NB4 (cell line): ENCODE measurements at regions not wholly inside any gene's neighbourhood (a gene's known extent, or its start where the extent isn't known, plus 50 kb on each side); places are given as distances from the start of the nearest gene placed in this dataset.

ENCODE experiments used
- DNase-seq: peaks from one replicate; pipeline ENCODE4 v3.0.0; 2010; ENCODE audit warnings: low read depth
- H3K4me3 ChIP-seq: one replicate; pipeline ENCODE4 v1.5.1; 2011; ENCODE audit warnings: mild to moderate bottlenecking, low read depth, low read length, moderate library complexity
- CTCF ChIP-seq: IDR thresholded peaks from one replicate; pipeline ENCODE4 v1.5.1; 2012; ENCODE audit warnings: low read depth, low read length
- MAX ChIP-seq: IDR thresholded peaks from 2 replicates; pipeline ENCODE4 v1.6.1; 2011; ENCODE audit warnings: low read depth, low read length
- MYC ChIP-seq: IDR thresholded peaks from 2 replicates; pipeline ENCODE4 v1.6.1; 2011; ENCODE audit warnings: low read depth, low read length
- POLR2A ChIP-seq: IDR thresholded peaks from 2 replicates; pipeline ENCODE4 v1.6.1; 2011; ENCODE audit warnings: mild to moderate bottlenecking; ENCODE audit not compliant: insufficient read length; ENCODE audit errors: extremely low read depth

- TF ChIP-seq MAX (no peak), CTCF (no peak), MYC (no peak), POLR2A (no peak)
- no peak overlapping the region for H3K4me3 ChIP-seq
- no peak for DNase-seq
Observed at GRCh38 chr11:92480499-92480898, 255.9 kb downstream of the FAT3 start.

GRCh38 chr11:92482492-92483060 lies 258.0 kb downstream of the FAT3 start:
- TF ChIP-seq CTCF: no peak
- no peak for TF ChIP-seq MYC
- TF ChIP-seq POLR2A: no peak
- TF ChIP-seq MAX: no peak
- no peak for DNase-seq
- H3K4me3 ChIP-seq: no peak overlapping the region

- no peak for DNase-seq
- TF ChIP-seq MAX (no peak), CTCF (no peak), MYC (no peak), POLR2A (no peak)
- H3K4me3 ChIP-seq: no peak overlapping the region
Observed at GRCh38 chr11:92484570-92484969, 260.0 kb downstream of the FAT3 start.

GRCh38 chr11:92489826-92490399 lies 265.3 kb downstream of the FAT3 start:
- DNase-seq: no peak
- TF ChIP-seq CTCF: no peak
- TF ChIP-seq MAX: no peak
- TF ChIP-seq MYC: no peak
- TF ChIP-seq POLR2A: no peak
- H3K4me3 ChIP-seq: no peak overlapping the region

- DNase-seq: no peak
- TF ChIP-seq CTCF (no peak), MYC (no peak), MAX (no peak), POLR2A (no peak)
- no peak overlapping the region for H3K4me3 ChIP-seq
Observed at GRCh38 chr11:92492372-92492771, 267.8 kb downstream of the FAT3 start.
